ENCODE measurements at regions not wholly inside any gene's neighbourhood (a gene's known extent, or its start where the extent isn't known, plus 50 kb on each side); places are given as distances from the start of the nearest gene placed in this dataset.

- Histone ChIP-seq H3K4me3 (no peak overlapping the region), H3K4me1 (replicated peaks; ENCODE audit: insufficient read depth) (no peaks in the 10 kb centered on the region), H3K79me2 (ENCODE audit: low read depth) (no peaks in the 10 kb centered on the region), H3K36me3 (ENCODE audit: low read depth) (no peaks in the 10 kb centered on the region), H4K20me1 (ENCODE audit: insufficient read depth) (no peaks in the 10 kb centered on the region), H3K27ac (no peak overlapping the region), H3K9me2 (ENCODE audit: insufficient read depth) (no peaks in the 10 kb centered on the region), H3K9me3 (ENCODE audit: insufficient read depth, low read depth) (no peaks in the 10 kb centered on the region), H3K27me3 (ENCODE audit: insufficient read depth, low read depth) (no peaks in the 10 kb centered on the region), H3K4me2 (no peak overlapping the region), H3F3A (ENCODE audit: insufficient read depth, low read depth) (no peaks in the 10 kb centered on the region), H2AFZ (no peak overlapping the region)
- intact Hi-C loops (cut with micrococcal nuclease; ENCODE audit: unreplicated experiment) = no loop called here
- ChIA-PET CTCF (no interaction called here), POLR2A (ENCODE audit: unreplicated experiment) (no interaction called here)
- DNase-seq = no peak
- no TSS peak for BruUV-seq (replicated peaks)
- TF ChIP-seq EZH2 (IDR thresholded peaks at IDR 0.05; ENCODE audit: low read depth) (no peak), CTCF (conservative IDR thresholded peaks at IDR 0.05) (no peak)
Measured at GRCh38 chr2:150020937-150021673, 433.5 kb upstream of the MMADHC start.

DNA sequence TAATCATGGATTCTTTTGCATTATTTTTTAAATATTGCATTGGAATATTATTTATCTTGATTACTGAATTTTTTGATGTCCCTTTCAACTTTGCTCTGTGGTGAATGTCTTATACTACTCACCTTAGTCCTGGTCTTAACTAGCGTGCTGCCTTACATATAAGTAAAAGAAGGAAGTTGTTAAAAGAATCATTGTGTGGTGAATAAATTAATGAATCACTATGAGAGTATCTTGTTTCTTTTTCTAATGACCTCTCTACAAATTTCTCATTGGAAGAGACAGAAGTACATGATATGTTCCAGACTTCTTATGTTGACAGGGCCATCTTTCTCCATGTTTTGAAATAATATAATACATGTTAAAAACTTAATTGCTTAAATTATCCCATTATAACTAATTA lies 432.6 kb upstream of the MMADHC start:
- Histone ChIP-seq H3K27me3 (ENCODE audit: insufficient read depth, low read depth) (no peaks in the 10 kb centered on the region), H4K20me1 (ENCODE audit: insufficient read depth) (no peaks in the 10 kb centered on the region), H3K4me1 (replicated peaks; ENCODE audit: insufficient read depth) (no peaks in the 10 kb centered on the region), H3K36me3 (ENCODE audit: low read depth) (no peaks in the 10 kb centered on the region), H2AFZ (no peak overlapping the region), H3K27ac (no peak overlapping the region), H3F3A (ENCODE audit: insufficient read depth, low read depth) (no peaks in the 10 kb centered on the region), H3K9me3 (ENCODE audit: insufficient read depth, low read depth) (no peaks in the 10 kb centered on the region), H3K79me2 (ENCODE audit: low read depth) (no peaks in the 10 kb centered on the region), H3K9me2 (ENCODE audit: insufficient read depth) (no peaks in the 10 kb centered on the region), H3K4me3 (no peak overlapping the region), H3K4me2 (no peak overlapping the region)
- DNase-seq = no peak
- no TSS peak for BruUV-seq (replicated peaks)
- intact Hi-C loops (cut with micrococcal nuclease; ENCODE audit: unreplicated experiment) = no loop called here
- ChIA-PET POLR2A (ENCODE audit: unreplicated experiment) (no interaction called here), CTCF (interaction anchor here (0.7 kb wide), 1 partner anchor 27 kb away, joined by 3 read pairs; no protein-coding TSS in a partner anchor)
- TF ChIP-seq CTCF (conservative IDR thresholded peaks at IDR 0.05) = no peak
- no peak for TF ChIP-seq EZH2 (IDR thresholded peaks at IDR 0.05; ENCODE audit: low read depth)

- Histone ChIP-seq H2AFZ (no peak overlapping the region), H3K4me2 (no peak overlapping the region), H3K4me3 (no peak overlapping the region), H3K4me1 (replicated peaks; ENCODE audit: insufficient read depth) (no peaks in the 10 kb centered on the region), H3K27ac (no peak overlapping the region), H3K27me3 (ENCODE audit: insufficient read depth, low read depth) (no peaks in the 10 kb centered on the region), H3K79me2 (ENCODE audit: low read depth) (no peaks in the 10 kb centered on the region), H3K9me2 (ENCODE audit: insufficient read depth) (no peaks in the 10 kb centered on the region), H3K36me3 (ENCODE audit: low read depth) (no peaks in the 10 kb centered on the region), H3F3A (ENCODE audit: insufficient read depth, low read depth) (no peaks in the 10 kb centered on the region), H4K20me1 (ENCODE audit: insufficient read depth) (no peaks in the 10 kb centered on the region), H3K9me3 (ENCODE audit: insufficient read depth, low read depth) (no peaks in the 10 kb centered on the region)
- ChIA-PET POLR2A (ENCODE audit: unreplicated experiment) (no interaction called here), CTCF (no interaction called here)
- no peak for TF ChIP-seq EZH2 (IDR thresholded peaks at IDR 0.05; ENCODE audit: low read depth)
- TF ChIP-seq CTCF (conservative IDR thresholded peaks at IDR 0.05) = no peak
- BruUV-seq (replicated peaks) = no TSS peak
- no peak for DNase-seq
- intact Hi-C loops (cut with micrococcal nuclease; ENCODE audit: unreplicated experiment) = no loop called here
Measured at GRCh38 chr2:150019063-150019462, 431.5 kb upstream of the MMADHC start.

Measured in PC-9 (cell line).